ENCODE measurements at regions not wholly inside any gene's neighbourhood (a gene's known extent, or its start where the extent isn't known, plus 50 kb on each side); places are given as distances from the start of the nearest gene placed in this dataset.

- POLR2A ChIA-PET = interaction anchor here (0.9 kb wide), 1 partner anchor 18 kb away, joined by 5 read pairs; no protein-coding TSS in a partner anchor
- no peak for FAIRE-seq
These were observed 134.7 kb upstream of the TNPO1 start for GRCh38 chr5:72681781-72682180.

More at GRCh38 chr5:72681781-72682180, 134.7 kb upstream of the TNPO1 start:
- Histone ChIP-seq H3K4me1 (replicated peaks in 1 of 2; ENCODE audit: control insufficient read depth in 2 of 2, insufficient read depth in 2 of 2, low read length in 2 of 2) (no peaks in the 10 kb centered on the region), H3K9me3 (replicated peaks; ENCODE audit: control insufficient read depth, insufficient read depth, low read depth, low read length) (no peaks in the 10 kb centered on the region), H3K79me2 (ENCODE audit: control insufficient read depth, insufficient read depth, low read length) (no peaks in the 10 kb centered on the region), H3K4me3 (no peak overlapping the region), H3K4me2 (ENCODE audit: insufficient read depth, low read length) (no peak overlapping the region), H3K9me1 (ENCODE audit: control insufficient read depth, insufficient read depth, low read length) (no peaks in the 10 kb centered on the region), H3K27ac (ENCODE audit: extremely low read depth, low read depth, low read length) (no peak overlapping the region), H3K36me3 (ENCODE audit: control insufficient read depth, insufficient read depth, low read length) (no peaks in the 10 kb centered on the region), H4K20me1 (replicated peaks; ENCODE audit: control insufficient read depth, insufficient read depth, low read length) (no peaks in the 10 kb centered on the region), H2AFZ (ENCODE audit: low read depth, low read length) (no peak overlapping the region), H3K9ac (ENCODE audit: insufficient read depth in 1 of 2, low read depth in 2 of 2, low read length in 2 of 2) (no peak overlapping the region), H3K27me3 (ENCODE audit: control insufficient read depth in 2 of 2, insufficient read depth in 2 of 2, low read length in 2 of 2) (peaks cover 2 to 11% of the 10 kb centered on the region in 2 experiments; a peak in 1 of 5 replicates)
- in situ Hi-C loops (cut with MboI) (no loop called here), intact Hi-C loops (cut with micrococcal nuclease) (no loop called here)
- WGBS (ENCODE audit: insufficient coverage, low coverage, missing lambda C conversion rate) = 0% methylated on average over 3 of the region's 3 CpGs
- TF ChIP-seq NBN (IDR thresholded peaks at IDR 0.05; ENCODE audit: low read depth) = no peak
- TF ChIP-seq ARID1B (IDR thresholded peaks at IDR 0.05) = no peak
- no peak for TF ChIP-seq ZC3H4 (CRISPR knock-in tag; IDR thresholded peaks at IDR 0.05; ENCODE audit: borderline replicate concordance)
- no peak for TF ChIP-seq ZNF609 (CRISPR knock-in tag; IDR thresholded peaks at IDR 0.05; ENCODE audit: borderline replicate concordance)
- no peak for TF ChIP-seq DPF2 (IDR thresholded peaks at IDR 0.05)
- TF ChIP-seq ZNF511 (CRISPR knock-in tag; IDR thresholded peaks at IDR 0.05) = no peak
- no peak for TF ChIP-seq MLLT1 (IDR thresholded peaks at IDR 0.05)
- TF ChIP-seq ZNF140 (CRISPR knock-in tag; IDR thresholded peaks at IDR 0.05) = no peak
- no peak for TF ChIP-seq FUS (optimal IDR thresholded peaks at IDR 0.05; ENCODE audit: low read depth, low read length)
- no peak for TF ChIP-seq ZKSCAN1 (IDR thresholded peaks at IDR 0.05; ENCODE audit: low read depth, low read length)
- TF ChIP-seq NR2C2 (CRISPR knock-in tag; IDR thresholded peaks at IDR 0.05) = no peak
- TF ChIP-seq NR2C2 (tag; IDR thresholded peaks at IDR 0.05) = no peak
- TF ChIP-seq ZNF766 (CRISPR knock-in tag; conservative IDR thresholded peaks at IDR 0.05) = no peak
- no peak for TF ChIP-seq KDM2B (CRISPR knock-in tag; IDR thresholded peaks at IDR 0.05)
- TF ChIP-seq ETV6 (IDR thresholded peaks at IDR 0.05; ENCODE audit: borderline replicate concordance in 1 of 2, low read depth in 2 of 2, low read length in 1 of 2) = no peak
- TF ChIP-seq ETV6 (CRISPR knock-in tag; IDR thresholded peaks at IDR 0.05; ENCODE audit: borderline replicate concordance) = no peak
- TF ChIP-seq ZFX (CRISPR knock-in tag; IDR thresholded peaks at IDR 0.05) = no peak
- DNase-seq (ENCODE audit: extremely low read depth in 1 of 4, low spot score in 3 of 4) (no peak), ATAC-seq (no peak)
- CTCF ChIA-PET (ENCODE audit: low intra/inter-chr PET ratio) = interaction anchor here (0.7 kb wide), 1 partner anchor 26 kb away, joined by 3 read pairs; no protein-coding TSS in a partner anchor
- no TSS peak for BruUV-seq (replicated peaks)
